GM12865 (cell line): ENCODE measurements at regions not wholly inside any gene's neighbourhood (a gene's known extent, or its start where the extent isn't known, plus 50 kb on each side); places are given as distances from the start of the nearest gene placed in this dataset.

Source experiments
- DNase-seq: peaks from one replicate; pipeline ENCODE4 v3.0.0; 2010; ENCODE audit warnings: low read depth
- H3K4me3 ChIP-seq: 2 replicates; pipeline ENCODE4 v1.5.1; 2011; ENCODE audit warnings: mild to moderate bottlenecking, low read depth, low read length, control low read depth
- TF ChIP-seq, protein P1 (sequence below): IDR thresholded peaks from 2 replicates; pipeline ENCODE4 v1.5.1; 2011; ENCODE audit warnings: low read length, control low read depth, low read depth, inconsistent platforms; ENCODE audit not compliant: insufficient read depth; ENCODE audit errors: missing control alignments

DNA sequence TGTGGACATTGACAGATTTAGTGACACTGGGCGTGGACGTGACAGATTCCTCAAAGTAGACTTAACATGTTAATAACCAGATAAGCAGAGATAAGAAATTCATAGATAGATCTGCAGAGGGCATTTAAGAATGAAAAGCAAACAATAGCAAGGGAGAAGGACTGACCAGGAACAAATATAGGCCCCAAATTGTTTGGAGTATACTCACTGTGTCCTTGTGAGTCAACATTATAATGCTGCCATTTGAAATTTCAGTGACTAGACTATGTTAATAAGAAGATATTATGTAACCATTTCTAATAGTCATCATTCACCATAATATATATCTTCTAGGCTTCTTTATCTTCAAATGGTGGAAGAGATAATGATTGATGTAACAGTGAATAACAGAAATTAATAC, 78.1 kb upstream of the SLC38A11 start:
- no peak overlapping the region for H3K4me3 ChIP-seq
- TF ChIP-seq, protein P1, sequence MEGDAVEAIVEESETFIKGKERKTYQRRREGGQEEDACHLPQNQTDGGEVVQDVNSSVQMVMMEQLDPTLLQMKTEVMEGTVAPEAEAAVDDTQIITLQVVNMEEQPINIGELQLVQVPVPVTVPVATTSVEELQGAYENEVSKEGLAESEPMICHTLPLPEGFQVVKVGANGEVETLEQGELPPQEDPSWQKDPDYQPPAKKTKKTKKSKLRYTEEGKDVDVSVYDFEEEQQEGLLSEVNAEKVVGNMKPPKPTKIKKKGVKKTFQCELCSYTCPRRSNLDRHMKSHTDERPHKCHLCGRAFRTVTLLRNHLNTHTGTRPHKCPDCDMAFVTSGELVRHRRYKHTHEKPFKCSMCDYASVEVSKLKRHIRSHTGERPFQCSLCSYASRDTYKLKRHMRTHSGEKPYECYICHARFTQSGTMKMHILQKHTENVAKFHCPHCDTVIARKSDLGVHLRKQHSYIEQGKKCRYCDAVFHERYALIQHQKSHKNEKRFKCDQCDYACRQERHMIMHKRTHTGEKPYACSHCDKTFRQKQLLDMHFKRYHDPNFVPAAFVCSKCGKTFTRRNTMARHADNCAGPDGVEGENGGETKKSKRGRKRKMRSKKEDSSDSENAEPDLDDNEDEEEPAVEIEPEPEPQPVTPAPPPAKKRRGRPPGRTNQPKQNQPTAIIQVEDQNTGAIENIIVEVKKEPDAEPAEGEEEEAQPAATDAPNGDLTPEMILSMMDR: no peak
- no peak for DNase-seq

- no peak overlapping the region for H3K4me3 ChIP-seq
- TF ChIP-seq, protein P1: no peak
- no peak for DNase-seq
Observed at GRCh38 chr2:165032559-165032958, 77.2 kb upstream of the SLC38A11 start.

DNA sequence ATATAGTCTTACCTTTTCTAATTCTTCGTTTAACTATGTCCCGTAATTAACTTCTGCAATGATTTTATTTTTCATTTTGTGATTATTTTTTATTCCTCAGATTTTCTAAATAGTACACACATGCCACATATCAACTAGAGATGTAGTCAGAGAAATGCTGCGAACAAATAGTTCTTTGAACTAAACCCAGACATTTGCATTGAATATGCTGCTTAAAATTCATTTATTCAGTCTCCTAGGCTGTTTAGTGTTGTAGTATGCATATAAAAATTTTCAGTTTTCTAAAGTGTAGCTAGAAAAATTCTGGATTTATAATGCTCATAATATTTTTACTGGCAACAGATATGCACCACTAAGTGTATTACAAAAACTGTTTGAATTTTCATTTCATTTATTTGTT, 68.9 kb upstream of the SLC38A11 start:
- TF ChIP-seq, protein P1: no peak
- no peak for DNase-seq
- H3K4me3 ChIP-seq: no peak overlapping the region

GRCh38 chr2:165022781-165023180, 67.5 kb upstream of the SLC38A11 start:
- no peak for DNase-seq
- TF ChIP-seq, protein P1: no peak
- H3K4me3 ChIP-seq: no peak overlapping the region

- TF ChIP-seq, protein P1: no peak
- DNase-seq: no peak
- no peak overlapping the region for H3K4me3 ChIP-seq
Observed at GRCh38 chr2:165017966-165018596, 62.8 kb upstream of the SLC38A11 start.

GRCh38 chr2:165016772-165017411, 61.6 kb upstream of the SLC38A11 start:
- TF ChIP-seq, protein P1: peak; percentile 64
- peak; percentile 56 for DNase-seq
- no peak overlapping the region for H3K4me3 ChIP-seq
